ENCODE measurements at regions not wholly inside any gene's neighbourhood (a gene's known extent, or its start where the extent isn't known, plus 50 kb on each side); places are given as distances from the start of the nearest gene placed in this dataset.

DNA sequence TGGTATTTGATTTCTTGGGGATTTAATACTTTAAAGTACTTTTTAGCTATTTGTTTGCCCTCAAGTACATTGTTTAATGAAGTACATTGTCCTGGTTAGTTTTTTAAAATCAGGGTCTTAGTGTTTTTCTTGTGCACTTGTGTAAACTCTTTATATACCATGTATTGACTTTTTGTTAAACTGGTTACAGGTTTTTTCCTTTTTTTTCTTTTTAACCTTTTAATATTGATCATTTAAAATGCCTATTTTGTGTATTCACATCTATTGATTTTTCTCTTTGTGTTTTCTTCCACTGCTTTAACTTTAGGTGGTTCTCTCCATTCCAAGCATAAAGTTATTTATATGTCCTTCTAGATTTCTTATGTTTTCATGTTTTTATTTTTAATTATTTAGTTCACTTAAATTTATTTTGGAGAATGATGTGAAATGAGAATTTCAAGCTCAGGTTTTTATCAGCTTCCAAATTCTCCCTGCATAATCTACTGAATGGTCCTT, 84.5 kb upstream of the MYCN start:
- Histone ChIP-seq H3K36me3 (ENCODE audit: control insufficient read depth in 2 of 4, insufficient read depth in 4 of 4, low read length in 3 of 4) (no peaks in the 10 kb centered on the region), H4K91ac (replicated peaks; ENCODE audit: insufficient read length, low read length) (no peak overlapping the region), H4K8ac (ENCODE audit: extremely low read depth, insufficient read depth, low read length) (no peak overlapping the region), H3K9ac (replicated peaks in 1 of 4; ENCODE audit: extremely low read depth in 1 of 4, low read depth in 3 of 4, low read length in 3 of 4) (no peak overlapping the region), H3K4me3 (ENCODE audit: extremely low read depth in 1 of 4, insufficient read depth in 2 of 4, low read depth in 3 of 4, low read length in 4 of 4) (no peak overlapping the region), H2BK5ac (ENCODE audit: low read depth, low read length) (no peak overlapping the region), H2AK5ac (ENCODE audit: low read depth, low read length) (no peak overlapping the region), H3K79me2 (ENCODE audit: control insufficient read depth in 1 of 2, insufficient read depth in 2 of 2, low read length in 2 of 2) (no peaks in the 10 kb centered on the region), H2BK12ac (ENCODE audit: low read depth, low read length) (no peak overlapping the region), H3K27ac (ENCODE audit: low read depth, low read length) (no peak overlapping the region), H3K14ac (ENCODE audit: insufficient read length) (no peak overlapping the region), H3K18ac (ENCODE audit: extremely low read depth, low read length) (no peak overlapping the region), H3K4me1 (replicated peaks in 1 of 4; ENCODE audit: control insufficient read depth in 3 of 4, insufficient read depth in 4 of 4, low read length in 3 of 4) (peaks cover 0 to 2% (median 0%) of the 10 kb centered on the region in 4 experiments; a peak in 1 of 7 replicates), H2BK120ac (replicated peaks; ENCODE audit: low read depth, low read length) (no peak overlapping the region), H4K20me1 (replicated peaks in 1 of 2; ENCODE audit: control insufficient read depth in 1 of 2, insufficient read depth in 2 of 2, low read length in 2 of 2) (no peaks in the 10 kb centered on the region), H3K23ac (ENCODE audit: insufficient read length) (no peak overlapping the region), H3K23me2 (ENCODE audit: low read depth, low read length) (no peaks in the 10 kb centered on the region), H2AFZ (ENCODE audit: low read length) (no peak overlapping the region), H2BK20ac (ENCODE audit: low read length) (no peak overlapping the region), H3K4ac (replicated peaks; ENCODE audit: insufficient read length, low read depth, low read length) (no peak overlapping the region), H3K56ac (replicated peaks; ENCODE audit: insufficient read length, low read depth, low read length) (no peak overlapping the region), H2BK15ac (ENCODE audit: low read length) (no peak overlapping the region), H3K9me3 (ENCODE audit: insufficient read depth in 2 of 2, low read depth in 1 of 2, low read length in 1 of 2) (no peaks in the 10 kb centered on the region), H3K4me2 (ENCODE audit: insufficient read depth in 1 of 2, low read depth in 2 of 2, low read length in 2 of 2) (no peak overlapping the region), H3K27me3 (replicated peaks in 1 of 4; ENCODE audit: control insufficient read depth in 3 of 4, extremely low read depth in 1 of 4, insufficient read depth in 3 of 4, low read length in 3 of 4) (no peaks in the 10 kb centered on the region), H4K5ac (ENCODE audit: insufficient read length, low read depth, low read length) (no peak overlapping the region), H3K79me1 (ENCODE audit: low read depth, low read length) (no peaks in the 10 kb centered on the region)
- ChIA-PET POLR2A (ENCODE audit: partially characterized antibody) (no interaction called here), CTCF (ENCODE audit: partially characterized antibody) (interaction anchor here (0.6 to 1.7 kb wide), 2 partner anchors 16 to 48 kb away, joined by 4 to 5 read pairs; no protein-coding TSS in a partner anchor)
- no peak for DNase-seq (ENCODE audit: low read depth in 1 of 2, low spot score in 2 of 2)
- no peak for FAIRE-seq
- TF ChIP-seq BCL11A (IDR thresholded peaks at IDR 0.05; ENCODE audit: low read depth in 2 of 2, low read length in 2 of 2) (no peak), FOSL1 (IDR thresholded peaks at IDR 0.05; ENCODE audit: insufficient read depth, low read depth, low read length) (no peak)
